GM19467 (cell line): ENCODE measurements at regions not wholly inside any gene's neighbourhood (a gene's known extent, or its start where the extent isn't known, plus 50 kb on each side); places are given as distances from the start of the nearest gene placed in this dataset.
"Not testable (repeated sequence)": the region's sequence is repeated elsewhere in the genome, so short reads cannot be mapped to it uniquely, and the experiment has no call there.

ENCODE experiments used
- ATAC-seq: cut with Tn5 transposase; IDR thresholded peaks from one replicate; pipeline ENCODE4 v1.9.1; 2021; ENCODE audit warnings: mild to moderate bottlenecking, moderate library complexity; ENCODE audit not compliant: unreplicated experiment

DNA sequence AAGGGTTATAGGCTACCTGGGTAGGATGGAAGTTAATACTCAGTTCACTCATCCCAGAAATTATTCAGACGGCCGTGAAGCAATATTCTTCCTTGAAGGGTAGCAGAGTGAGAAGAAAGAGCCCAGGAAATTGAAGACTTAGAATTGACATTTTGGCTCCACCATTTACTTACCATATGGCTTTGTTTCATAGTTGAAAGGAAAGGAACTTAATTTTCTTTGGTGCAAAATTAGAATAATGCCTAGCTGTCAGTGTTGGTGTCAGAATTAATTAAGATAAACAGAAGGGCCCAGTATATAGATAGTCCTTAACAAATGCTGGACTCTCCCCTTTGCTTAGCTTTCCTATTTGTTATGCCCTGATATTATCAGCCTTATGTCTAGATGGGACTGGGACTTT is 263.2 kb downstream of the KCNJ3 start:
- ATAC-seq = no peak

DNA sequence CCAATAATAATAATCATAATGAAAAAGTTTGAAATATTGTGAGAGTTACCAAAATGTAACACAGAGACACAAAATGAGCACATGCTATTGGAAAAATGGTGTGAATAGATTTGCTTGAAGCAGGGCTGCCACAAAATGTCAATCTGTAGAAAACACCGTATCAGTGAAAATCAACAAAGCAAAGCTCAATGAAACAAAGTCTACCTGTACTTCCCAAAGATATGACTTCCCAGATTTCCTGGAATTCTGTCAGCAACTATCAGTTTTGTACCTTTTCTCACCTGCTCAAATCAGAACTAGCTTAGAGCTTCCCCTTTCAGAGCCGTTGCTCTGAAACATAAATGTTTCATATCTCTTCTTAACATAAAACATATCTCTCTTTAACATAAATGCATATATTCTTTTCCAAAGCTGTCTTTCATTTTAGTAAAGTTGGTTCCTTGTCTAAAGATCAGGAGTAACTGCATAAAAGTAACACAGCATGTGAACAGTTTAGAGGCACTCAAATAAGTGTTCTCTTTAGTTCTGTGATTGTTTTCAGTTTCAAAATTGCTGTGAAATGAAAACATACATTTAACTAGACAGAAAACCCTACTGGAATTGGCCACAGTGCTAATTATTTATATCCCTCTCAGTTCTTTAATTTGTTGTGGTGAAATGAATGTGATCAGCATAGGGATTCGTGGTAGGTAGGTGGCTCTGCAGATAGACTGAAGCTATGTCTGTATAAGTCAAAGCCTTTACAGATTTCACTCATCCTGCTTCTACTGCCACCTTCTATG is 262.5 kb downstream of the KCNJ3 start:
- ATAC-seq = peak; percentile 73

- ATAC-seq = no peak
These were observed 254.0 kb downstream of the KCNJ3 start for GRCh38 chr2:154952346-154952980.

DNA sequence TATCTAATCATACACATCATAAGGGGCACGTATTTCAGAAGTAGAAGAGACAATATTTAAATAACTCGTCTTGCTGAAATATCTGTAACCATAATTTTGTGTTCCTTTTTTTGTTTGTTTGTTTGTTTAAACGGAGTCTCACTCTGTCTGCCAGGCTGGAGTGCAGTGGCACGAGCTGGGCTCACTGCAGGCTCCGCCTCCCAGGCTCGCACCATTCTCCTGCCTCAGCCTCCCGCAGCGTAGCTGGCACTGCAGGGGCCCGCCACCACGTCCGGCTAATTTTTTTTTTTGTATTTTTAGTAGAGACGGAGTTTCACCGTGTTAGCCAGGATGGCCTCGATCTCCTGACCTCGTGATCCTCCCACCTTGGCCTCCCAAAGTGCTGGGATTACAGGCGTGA is 248.9 kb downstream of the KCNJ3 start:
- not testable (repeated sequence) for ATAC-seq

GRCh38 chr2:154945984-154946383 is 247.5 kb downstream of the KCNJ3 start:
- no peak for ATAC-seq

- no peak for ATAC-seq
These were observed 242.9 kb downstream of the KCNJ3 start for GRCh38 chr2:154941379-154941778.

- ATAC-seq = no peak
These were observed 235.7 kb downstream of the KCNJ3 start for GRCh38 chr2:154934213-154934612.

DNA sequence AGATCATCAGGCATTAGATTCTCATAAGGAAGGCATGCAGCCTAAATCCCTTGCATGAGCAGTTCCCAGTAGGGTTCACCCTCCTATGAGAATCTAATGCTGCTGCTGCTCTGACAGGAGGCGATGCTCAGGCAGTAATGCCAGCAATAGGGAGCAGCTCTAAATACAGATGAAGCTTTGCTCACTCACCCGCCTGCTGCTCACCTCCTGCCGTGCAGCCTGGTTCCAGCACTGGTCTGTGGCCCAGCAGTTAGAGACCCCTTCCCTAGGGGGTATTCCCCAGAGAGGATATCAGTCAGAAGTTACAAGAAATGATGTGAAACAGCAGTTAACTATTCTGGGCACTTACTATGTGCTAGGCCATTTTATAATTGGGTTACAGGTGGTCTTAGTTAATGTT is 226.0 kb downstream of the KCNJ3 start:
- ATAC-seq = no peak

DNA sequence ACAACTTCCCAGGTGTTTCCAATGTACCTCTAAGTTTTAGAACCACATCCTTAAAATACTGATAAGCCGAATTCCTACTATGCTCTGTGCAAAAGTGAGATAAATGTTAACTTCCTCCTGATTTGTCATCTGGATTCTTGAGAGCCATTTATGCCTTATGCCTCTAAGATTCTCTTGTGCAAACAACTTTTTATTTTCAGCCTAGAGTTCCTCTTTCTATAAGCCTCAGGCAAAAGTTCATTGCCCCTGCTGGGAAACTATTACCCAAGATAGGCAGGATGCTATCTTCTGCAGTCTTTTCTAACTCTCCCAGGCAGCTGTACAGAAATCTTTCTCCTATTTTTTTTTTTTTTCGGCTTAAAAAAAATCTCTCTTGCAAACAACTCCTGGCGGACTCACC is 216.1 kb downstream of the KCNJ3 start:
- ATAC-seq = no peak

DNA sequence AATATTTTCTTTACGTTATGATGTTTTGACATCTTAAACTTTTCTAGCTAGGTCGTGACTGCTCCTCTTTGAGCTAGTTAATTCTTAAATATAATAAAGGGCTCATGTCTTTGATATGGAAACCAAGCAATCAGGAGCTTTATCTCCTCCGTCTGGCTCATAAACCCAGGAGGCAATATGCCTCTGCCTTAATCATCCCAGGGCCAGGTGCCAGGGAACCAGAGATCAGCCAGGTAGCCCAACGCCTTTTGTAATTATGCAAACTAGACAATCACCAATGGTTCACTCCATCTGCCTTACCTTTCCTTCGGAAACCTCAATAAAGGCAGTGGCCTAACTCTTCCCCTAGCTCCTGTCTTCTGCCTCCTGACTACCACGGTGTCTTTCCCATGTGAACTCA is 213.7 kb downstream of the KCNJ3 start:
- ATAC-seq = no peak

DNA sequence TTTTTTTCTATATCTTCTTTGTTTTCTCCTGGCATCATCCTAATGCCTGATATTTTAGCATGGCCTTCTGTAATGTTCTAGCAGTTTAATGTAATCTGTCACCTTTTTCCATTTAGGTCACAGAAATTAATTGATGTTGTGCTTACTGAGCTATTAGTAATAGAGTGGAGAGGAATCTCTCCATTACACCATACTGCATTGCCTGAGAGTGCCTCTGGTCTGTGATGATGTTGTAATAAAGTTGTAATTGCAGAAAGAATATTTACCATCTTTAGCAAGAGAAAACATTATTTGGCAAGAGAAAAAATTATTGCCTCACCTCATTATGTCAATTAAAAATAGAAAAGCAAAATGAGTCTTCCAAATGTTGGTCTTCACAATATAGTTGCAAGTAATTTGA is 213.2 kb downstream of the KCNJ3 start:
- ATAC-seq = no peak

- ATAC-seq = no peak
These were observed 212.2 kb downstream of the KCNJ3 start for GRCh38 chr2:154910701-154911100.

DNA sequence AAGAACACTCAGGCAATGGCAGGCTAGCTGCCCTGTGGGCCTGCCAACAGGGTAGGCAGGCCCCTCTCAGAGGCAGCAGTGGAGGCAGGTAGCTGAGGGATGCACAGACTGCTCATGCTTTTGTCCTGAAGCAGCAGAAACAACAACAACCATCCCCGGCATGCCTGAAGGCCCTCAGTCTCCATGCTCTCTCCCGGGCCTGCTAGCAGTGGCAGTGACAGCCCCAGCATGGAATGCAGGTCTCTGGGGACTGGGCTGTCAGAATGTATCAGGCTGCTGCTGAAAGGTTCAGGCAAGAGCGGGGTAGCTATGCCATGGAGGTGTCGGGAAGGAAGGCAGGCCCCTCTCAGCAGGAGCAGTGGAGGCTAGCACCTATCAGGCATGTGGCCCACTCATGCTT is 209.8 kb downstream of the KCNJ3 start:
- ATAC-seq = no peak
